Liver (tissue), 3 donors: ENCODE measurements at regions not wholly inside any gene's neighbourhood (a gene's known extent, or its start where the extent isn't known, plus 50 kb on each side); places are given as distances from the start of the nearest gene placed in this dataset.

Experiments used
- ATF3 ChIP-seq: IDR thresholded peaks from 2 replicates; pipeline ENCODE4 v1.6.1; 2016; ENCODE audit warnings: antibody characterized with exemption
- JUND ChIP-seq, 2 donors: IDR thresholded peaks; 2 replicates each; pipeline ENCODE4 v1.6.1; 2016; ENCODE audit warnings: antibody characterized with exemption in 2 of 2
- TAF1 ChIP-seq: conservative IDR thresholded peaks from 2 replicates; pipeline ENCODE4 v1.6.1; 2016; ENCODE audit warnings: antibody characterized with exemption, mild to moderate bottlenecking
- YY1 ChIP-seq: IDR thresholded peaks from 2 replicates; pipeline ENCODE4 v1.6.1; 2016; ENCODE audit warnings: antibody characterized with exemption, mild to moderate bottlenecking
- TF ChIP-seq, protein P1 (sequence below): IDR thresholded peaks from 2 replicates; pipeline ENCODE4 v1.6.1; 2016; ENCODE audit warnings: antibody characterized with exemption, mild to moderate bottlenecking
- TF ChIP-seq, protein P2 (sequence below): fragments of 150-350 bp; IDR thresholded peaks from 2 replicates; pipeline ENCODE4 v1.5.1; 2017; ENCODE audit warnings: improper control_type of control experiment, low read depth, low read length; ENCODE audit not compliant: missing input control
- donor health status: healthy.
- donor health status: healthy.

- TF ChIP-seq, protein P1, sequence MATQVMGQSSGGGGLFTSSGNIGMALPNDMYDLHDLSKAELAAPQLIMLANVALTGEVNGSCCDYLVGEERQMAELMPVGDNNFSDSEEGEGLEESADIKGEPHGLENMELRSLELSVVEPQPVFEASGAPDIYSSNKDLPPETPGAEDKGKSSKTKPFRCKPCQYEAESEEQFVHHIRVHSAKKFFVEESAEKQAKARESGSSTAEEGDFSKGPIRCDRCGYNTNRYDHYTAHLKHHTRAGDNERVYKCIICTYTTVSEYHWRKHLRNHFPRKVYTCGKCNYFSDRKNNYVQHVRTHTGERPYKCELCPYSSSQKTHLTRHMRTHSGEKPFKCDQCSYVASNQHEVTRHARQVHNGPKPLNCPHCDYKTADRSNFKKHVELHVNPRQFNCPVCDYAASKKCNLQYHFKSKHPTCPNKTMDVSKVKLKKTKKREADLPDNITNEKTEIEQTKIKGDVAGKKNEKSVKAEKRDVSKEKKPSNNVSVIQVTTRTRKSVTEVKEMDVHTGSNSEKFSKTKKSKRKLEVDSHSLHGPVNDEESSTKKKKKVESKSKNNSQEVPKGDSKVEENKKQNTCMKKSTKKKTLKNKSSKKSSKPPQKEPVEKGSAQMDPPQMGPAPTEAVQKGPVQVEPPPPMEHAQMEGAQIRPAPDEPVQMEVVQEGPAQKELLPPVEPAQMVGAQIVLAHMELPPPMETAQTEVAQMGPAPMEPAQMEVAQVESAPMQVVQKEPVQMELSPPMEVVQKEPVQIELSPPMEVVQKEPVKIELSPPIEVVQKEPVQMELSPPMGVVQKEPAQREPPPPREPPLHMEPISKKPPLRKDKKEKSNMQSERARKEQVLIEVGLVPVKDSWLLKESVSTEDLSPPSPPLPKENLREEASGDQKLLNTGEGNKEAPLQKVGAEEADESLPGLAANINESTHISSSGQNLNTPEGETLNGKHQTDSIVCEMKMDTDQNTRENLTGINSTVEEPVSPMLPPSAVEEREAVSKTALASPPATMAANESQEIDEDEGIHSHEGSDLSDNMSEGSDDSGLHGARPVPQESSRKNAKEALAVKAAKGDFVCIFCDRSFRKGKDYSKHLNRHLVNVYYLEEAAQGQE: no peak
- TF ChIP-seq, protein P2, sequence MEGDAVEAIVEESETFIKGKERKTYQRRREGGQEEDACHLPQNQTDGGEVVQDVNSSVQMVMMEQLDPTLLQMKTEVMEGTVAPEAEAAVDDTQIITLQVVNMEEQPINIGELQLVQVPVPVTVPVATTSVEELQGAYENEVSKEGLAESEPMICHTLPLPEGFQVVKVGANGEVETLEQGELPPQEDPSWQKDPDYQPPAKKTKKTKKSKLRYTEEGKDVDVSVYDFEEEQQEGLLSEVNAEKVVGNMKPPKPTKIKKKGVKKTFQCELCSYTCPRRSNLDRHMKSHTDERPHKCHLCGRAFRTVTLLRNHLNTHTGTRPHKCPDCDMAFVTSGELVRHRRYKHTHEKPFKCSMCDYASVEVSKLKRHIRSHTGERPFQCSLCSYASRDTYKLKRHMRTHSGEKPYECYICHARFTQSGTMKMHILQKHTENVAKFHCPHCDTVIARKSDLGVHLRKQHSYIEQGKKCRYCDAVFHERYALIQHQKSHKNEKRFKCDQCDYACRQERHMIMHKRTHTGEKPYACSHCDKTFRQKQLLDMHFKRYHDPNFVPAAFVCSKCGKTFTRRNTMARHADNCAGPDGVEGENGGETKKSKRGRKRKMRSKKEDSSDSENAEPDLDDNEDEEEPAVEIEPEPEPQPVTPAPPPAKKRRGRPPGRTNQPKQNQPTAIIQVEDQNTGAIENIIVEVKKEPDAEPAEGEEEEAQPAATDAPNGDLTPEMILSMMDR: no peak
- TF ChIP-seq TAF1: no peak
- TF ChIP-seq ATF3: no peak
- no peak for TF ChIP-seq JUND (IDR thresholded peaks at IDR 0.05)
- no peak for TF ChIP-seq YY1
These were observed 353.7 kb upstream of the ANKRD30A start for GRCh38 chr10:36771725-36772124.
